SK-N-MC (cell line): ENCODE measurements at regions not wholly inside any gene's neighbourhood (a gene's known extent, or its start where the extent isn't known, plus 50 kb on each side); places are given as distances from the start of the nearest gene placed in this dataset.

Experiments used
- EZH2 ChIP-seq: fragments of 200-600 bp; sonication (generic); IDR thresholded peaks from one replicate; pipeline ENCODE4 v1.6.1; 2017; ENCODE audit warnings: antibody characterized with exemption
- POLR2AphosphoS5 ChIP-seq: IDR thresholded peaks from 2 replicates; pipeline ENCODE4 v1.6.1; 2012; ENCODE audit warnings: mild to moderate bottlenecking, low read depth, low read length, borderline replicate concordance

- TF ChIP-seq EZH2 (no peak), POLR2AphosphoS5 (no peak)
Observed at GRCh38 chr12:24229031-24229700, 279.7 kb upstream of the SOX5 start.
